HG03135 (cell line): ENCODE measurements at regions not wholly inside any gene's neighbourhood (a gene's known extent, or its start where the extent isn't known, plus 50 kb on each side); places are given as distances from the start of the nearest gene placed in this dataset.
"Not testable (repeated sequence)": the region's sequence is repeated elsewhere in the genome, so short reads cannot be mapped to it uniquely, and the experiment has no call there.

Experiments
- ATAC-seq: cut with Tn5 transposase; IDR thresholded peaks from one replicate; pipeline ENCODE4 v1.9.1; 2021; ENCODE audit warnings: mild to moderate bottlenecking, moderate library complexity; ENCODE audit not compliant: unreplicated experiment

DNA sequence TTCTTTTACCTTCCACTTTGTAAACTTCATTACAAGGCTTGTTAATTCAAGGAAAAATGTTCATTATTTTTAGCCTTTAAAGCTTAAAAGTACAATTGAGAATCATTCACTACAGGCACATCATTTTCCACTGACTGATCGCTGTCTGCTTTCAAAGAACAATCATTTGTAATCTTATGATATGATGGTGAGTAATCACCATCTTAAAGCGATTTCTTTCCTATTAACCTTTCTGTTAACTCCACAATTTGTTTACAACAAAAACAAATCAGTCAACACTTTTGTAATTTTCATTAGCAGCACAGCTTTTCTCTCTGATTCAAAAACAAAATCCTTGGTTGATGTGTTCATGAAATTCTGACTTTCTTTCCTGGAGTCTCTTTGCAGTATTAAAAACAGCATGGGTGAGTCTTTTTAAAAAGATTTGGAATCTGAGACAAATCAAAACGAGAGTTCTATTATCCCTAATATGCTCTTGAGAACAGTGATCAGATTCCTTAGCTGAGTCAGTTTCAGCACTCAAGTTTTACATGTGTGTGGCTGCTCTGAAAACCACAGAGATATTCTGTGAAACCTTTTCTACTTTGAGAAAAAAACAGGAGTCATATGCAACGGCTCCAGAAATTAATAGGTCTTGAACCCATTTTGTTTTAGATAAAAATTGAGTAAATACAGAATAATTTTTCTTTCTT is 145.8 kb upstream of the TMPRSS15 start:
- ATAC-seq: no peak

DNA sequence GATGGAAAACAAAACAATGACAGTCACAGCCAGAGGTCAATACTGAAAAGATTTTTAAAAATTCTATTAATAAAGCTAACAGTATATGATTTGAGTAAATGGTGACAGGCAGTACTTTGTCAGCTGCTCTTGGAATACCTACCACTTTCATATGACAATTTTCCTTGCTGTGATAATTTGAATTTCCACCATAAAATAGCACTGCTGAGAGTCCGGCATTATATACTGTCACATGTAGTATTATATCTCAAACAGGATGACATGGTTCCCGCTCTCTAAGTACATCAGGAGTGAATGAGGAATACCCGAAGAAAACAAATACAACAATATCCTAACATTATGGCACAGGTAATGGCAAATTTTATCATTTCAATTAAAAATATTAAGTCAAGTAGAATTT is 146.8 kb upstream of the TMPRSS15 start:
- no peak for ATAC-seq

DNA sequence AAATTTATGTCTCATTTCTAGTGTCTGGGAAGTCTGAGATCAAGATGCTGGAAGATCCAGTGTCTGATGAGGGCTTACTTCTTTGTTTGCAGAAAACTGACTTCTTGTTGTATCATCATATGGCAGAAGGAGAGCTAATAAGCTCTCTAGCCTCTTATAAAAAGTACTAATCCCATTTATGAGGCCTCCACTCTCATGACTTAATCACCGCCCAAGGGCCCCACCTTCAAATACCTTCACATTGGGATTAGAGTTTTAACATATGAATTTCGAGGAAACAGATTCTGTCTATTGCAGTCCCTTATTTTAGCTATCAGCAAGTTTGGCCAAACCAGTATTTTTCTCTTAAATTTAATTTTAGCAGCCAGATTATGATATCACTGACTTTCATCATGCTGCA is 150.2 kb upstream of the TMPRSS15 start:
- no peak for ATAC-seq

DNA sequence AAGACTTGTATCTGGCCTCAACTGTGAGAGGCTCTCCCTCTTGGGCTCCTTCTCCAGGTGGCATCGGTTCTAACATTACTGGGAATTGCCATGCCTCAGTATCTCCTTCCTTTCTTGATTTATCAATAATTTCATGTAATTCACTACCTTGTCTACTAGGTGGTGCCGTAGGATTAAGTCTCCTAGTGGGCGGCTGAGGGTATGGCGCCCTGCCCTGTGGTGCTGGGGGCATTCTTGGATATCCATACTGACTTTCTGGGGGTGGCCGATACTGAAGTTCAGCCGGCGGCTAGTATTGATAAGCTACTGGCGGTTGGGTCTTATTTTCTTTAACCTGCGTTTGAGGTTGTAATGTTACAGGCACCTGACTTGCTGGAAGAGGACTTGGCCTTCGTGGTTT is 164.2 kb upstream of the TMPRSS15 start:
- ATAC-seq: not testable (repeated sequence)

DNA sequence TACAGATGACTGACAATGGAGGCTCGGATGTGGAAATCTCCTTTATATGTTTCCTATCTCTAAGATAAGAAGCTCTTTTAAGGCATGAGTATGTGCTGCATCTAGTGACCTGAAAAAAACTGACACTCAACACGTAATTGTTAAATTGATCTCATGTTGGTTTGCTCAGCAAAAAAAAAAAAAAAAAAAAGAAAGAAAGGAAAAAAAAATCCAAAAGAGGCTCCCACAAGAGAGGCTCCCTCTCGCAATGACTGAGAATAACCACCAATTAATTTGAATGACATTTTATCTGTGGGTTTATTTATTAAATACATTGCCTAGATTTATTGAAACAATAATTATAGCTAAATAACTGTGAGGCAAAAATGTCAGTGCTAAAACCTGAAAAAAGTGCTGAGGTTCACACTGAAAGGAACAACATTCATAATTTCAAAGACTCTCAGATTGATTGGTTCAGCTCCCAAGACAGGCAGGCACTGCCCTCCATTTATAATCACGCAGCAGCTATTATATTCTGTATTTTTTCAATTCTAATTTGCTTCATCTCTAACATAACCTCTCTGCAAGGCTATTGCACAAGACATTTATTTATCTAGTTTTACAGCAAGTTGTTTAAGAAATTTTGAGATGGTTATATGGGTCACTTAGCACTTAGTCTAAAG is 184.5 kb upstream of the TMPRSS15 start:
- ATAC-seq: no peak

DNA sequence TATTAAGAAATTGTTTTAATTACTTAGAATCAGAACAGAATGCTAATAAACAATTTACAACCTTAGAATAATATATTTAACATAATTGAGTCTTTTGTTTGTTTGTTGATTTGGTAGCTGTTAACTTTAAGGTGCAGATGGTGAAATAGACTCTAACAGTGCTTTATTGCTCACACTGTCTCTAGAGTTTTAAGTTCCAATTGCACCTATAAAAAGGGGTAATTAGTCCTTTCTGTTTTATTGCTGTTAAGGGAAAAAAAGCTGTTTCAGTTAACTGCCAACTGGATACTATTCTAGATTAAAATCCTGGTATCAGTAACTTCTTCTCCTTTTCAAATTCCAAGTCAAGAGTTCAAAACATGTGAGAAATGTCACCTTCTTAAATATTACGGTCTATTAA is 197.6 kb upstream of the TMPRSS15 start:
- no peak for ATAC-seq

DNA sequence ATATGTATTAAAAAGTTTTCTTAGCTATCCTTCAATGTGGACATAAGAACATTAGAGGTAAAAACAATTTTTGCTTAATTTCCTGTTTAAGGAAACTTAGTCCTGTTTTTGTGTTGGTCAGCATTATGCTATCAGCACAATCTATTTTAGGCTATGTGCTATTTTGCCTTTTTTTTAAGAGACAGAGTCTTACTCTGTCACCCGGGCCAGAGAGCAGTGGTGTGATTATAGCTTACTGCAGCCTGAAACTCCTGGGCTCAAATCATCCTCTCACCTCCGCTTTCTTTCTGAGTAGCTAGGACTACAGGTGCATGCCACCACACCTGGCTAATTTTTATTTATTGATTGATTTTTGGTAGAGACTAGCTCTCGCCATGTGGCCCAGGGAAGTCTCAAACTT is 199.1 kb upstream of the TMPRSS15 start:
- no peak for ATAC-seq

DNA sequence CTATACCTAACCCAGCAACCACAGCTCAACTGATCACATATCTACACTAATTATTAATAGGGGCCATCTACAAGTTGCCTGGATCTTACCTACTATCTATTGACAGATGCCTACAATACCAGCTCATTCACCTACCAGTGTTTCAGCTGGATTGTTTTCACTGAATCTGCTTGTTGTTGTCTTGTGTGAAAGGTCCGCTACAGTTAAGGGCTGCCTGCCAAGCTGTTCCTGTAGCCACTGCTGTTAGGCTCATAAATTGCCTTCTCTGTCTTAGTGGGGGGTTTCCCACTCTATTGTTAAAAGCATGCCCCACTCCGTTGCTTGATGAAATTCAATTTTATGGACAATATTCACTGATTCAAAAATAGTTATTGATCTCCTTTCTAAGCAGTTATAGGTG is 199.7 kb upstream of the TMPRSS15 start:
- no peak for ATAC-seq

DNA sequence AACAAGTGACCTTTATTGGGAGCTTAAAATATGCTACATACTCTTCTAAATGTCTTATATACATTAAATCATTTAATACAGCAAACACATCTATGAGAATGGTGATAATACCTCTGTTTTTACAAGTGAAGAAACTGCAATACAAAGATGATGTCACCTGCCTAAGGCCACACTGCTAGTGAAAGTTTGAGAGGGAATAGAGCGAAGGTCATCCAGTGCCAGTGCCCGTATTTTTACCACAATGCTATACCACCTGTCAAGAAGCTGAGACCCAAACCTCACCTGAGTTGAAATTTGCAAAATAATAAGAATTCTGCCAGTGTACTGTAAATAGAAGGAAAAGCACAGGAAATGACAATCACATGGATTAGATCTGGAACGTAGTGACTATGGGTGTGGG is 200.4 kb upstream of the TMPRSS15 start:
- ATAC-seq: no peak

DNA sequence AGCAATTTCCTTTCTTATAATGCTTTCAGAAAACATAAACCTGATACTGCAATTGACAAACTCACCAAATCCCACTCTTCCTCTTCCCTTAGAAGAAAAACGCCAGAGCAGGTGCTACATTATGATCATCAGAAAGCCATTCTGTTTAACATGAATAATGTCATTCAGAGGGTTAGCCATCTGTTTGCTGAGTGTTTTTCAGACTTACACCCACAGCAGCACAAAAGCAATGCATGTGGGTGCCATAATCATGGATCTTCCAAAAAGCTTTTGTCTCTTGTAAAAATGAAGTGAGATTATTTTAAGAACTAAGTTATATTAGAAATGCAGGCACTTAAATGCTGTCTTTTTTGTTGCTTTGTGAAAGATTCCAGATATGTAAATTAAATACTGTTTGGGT is 204.6 kb upstream of the TMPRSS15 start:
- no peak for ATAC-seq

DNA sequence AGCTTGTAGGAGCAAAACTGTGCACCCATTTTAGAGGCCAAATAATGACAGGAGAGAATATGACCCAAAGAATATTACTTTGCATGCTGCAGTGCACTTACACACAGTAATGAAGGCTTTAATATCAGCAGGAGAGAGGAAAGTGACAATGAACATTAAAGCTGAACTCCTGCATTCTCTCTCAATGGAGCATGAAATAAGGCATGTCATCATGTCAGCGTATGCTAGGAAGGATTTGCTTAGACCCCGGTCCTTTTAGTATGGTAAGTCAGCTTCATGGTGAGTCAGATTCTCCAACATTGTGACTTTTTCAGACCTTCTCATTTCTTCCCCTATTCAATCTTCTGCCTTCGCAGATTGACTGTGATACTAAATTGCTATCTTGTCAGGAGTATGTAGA is 210.7 kb upstream of the TMPRSS15 start:
- no peak for ATAC-seq

DNA sequence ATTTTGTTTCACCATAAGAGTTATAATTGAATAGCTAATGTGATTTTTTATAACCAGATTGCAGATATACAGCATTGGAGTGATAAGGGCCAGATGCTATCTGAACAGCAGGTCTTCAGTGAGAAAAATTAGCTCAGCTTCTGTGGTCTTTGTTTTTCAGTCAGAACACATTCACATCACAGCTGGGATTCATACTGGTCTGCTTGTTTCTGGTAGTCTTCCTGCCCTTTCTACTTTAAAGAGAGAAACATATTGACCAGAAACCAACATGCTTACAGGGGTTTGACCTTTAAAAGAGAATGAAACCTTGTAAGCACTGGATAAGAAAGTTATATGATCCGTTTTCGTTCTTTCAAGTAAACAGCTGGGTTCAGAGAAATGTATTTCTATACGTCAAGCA is 213.7 kb upstream of the TMPRSS15 start:
- ATAC-seq: no peak

DNA sequence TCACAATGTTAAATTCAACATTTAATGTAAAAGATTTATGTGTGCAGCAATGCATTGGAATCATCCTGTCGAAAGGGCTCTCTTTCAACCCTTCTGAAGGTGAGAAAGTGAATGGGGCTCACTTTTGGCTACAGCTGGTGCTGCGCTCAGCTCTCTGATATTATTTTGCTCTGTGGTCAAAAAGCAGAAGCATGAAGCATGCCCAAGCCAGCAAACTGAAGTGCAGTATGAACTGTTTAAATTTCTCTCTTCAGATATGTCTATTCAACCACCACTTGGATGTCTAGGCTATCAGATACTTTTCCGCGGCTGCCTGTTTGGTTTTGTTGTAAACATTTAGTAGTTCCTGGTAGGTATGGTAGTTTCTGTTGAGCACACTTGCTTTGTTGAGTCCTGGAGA is 216.9 kb upstream of the TMPRSS15 start:
- ATAC-seq: no peak

DNA sequence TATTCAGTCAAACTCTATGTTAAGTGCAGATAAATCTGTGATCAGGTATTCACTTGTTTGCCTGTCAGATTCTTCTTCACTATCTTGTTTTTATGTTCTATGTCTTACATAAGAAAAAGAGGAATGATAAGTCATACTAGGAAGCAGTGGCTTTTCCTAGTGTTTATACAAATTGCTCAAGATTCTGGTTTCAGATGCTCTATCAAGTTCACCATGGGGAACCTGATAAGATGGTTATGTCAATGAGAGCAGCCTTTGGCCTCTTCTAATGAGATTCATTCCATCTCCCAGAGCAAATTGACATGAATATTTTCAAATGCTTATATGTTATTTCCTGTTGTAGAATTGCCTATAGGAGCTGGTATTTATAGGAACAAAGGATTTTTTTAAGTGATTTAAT is 218.8 kb upstream of the TMPRSS15 start:
- ATAC-seq: no peak

DNA sequence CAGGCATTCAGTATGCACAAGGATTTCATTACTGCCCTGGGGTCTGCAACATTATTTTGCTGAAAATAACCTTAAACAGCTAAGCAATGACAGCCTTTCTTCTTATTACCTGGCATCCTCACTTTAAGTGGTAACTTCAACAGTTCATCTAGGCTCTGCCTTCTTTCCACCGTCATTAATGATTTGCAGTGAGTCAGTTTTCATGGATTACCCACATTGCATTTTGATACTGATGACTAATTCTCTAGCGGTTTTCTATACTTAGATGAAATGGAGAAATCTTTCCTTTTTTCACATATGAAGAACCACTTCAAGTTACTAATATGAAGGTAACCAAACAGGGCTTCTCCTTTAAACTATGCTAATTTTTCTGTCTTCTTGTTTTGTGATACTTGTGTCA is 226.9 kb upstream of the TMPRSS15 start:
- no peak for ATAC-seq

DNA sequence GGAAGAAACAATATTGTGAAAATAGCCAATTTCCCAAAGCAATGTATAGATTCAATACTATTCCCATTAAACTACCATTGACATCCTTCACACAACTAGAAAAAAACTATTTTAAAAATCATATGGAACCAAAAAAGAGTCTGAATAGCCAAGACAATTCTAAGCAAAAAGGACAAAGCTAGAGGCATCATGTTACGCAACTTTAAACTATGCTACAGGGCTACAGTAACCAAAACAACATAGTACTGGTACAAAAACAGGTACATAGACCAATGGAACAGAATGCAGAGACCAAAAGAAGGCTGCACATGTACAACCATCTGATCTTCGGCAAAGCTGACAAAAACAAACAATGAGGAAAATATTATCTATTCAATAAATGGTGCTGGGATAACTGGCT is 233.3 kb upstream of the TMPRSS15 start:
- no peak for ATAC-seq

DNA sequence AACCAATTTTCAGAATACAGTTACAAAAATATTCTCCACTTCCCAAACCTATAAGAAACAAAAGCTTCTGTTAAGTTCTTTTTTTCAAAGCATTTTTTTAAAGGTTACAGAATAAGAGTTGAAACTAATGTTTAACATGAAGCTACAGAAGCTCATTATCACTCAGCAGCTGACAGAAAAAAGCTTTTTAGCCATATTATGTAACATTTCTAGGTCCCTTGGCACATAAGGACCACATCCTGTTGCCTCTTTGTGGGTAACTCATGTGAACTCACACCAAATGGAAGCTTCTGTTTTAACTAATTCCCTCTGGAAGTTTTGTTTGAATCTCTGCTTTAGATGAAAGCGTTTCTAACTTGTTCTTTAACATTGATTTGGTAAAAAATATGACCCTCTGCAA is 242.5 kb upstream of the TMPRSS15 start:
- no peak for ATAC-seq

DNA sequence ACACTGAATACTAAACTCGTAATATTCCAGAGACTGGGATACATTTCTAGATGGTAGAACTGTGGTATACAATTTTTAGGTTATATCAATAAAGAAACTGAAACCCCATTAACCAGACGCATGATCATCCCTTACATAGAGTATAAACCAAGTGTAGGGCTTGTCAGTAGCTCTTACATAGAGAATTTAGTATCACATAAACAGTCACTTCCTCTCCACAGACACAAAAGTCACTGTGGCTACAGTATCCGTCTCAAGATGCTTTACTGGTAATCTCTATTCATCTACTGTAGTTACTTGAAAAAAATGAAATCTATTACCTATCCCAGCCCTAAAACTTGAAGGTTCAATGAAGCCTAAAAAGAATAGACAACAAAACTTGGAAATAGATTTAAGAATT is 252.3 kb upstream of the TMPRSS15 start:
- no peak for ATAC-seq

DNA sequence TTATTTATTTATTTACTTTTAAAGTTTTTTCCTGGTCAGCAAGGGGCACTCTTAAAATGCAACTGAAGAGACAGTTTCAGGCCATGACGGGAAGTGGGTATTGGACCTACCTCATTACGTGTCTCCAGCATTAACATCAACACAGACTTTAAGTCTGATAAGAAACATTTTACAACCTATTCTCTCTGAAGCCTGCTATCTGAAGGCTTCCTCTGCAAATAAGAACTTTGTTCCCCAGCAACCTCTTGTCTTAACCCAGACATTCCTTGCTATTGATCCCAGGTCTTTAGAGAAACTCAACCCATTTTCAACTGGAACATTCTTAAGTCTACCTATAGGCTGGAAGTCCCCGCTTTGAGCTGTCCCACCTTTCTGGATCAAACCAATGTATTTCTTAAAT is 258.3 kb upstream of the TMPRSS15 start:
- no peak for ATAC-seq

DNA sequence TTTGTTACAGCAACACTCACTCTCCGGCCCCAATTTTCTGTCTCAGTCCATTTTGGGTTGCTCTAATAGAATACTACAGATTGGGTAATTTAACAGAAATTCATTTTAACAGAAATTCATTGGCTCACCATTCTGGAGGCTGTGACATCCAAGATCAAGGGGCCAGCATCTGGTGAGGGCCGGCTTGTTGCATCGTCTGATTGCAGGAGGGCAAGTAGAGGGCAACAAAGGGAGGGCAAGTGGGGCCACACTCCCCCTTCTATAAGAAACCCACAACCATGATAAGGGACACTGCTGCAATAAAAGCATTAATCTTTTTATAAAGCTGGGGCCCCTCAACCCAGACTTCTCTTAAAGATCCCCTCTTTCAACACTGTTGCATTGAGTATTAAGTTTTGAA is 260.1 kb upstream of the TMPRSS15 start:
- no peak for ATAC-seq

DNA sequence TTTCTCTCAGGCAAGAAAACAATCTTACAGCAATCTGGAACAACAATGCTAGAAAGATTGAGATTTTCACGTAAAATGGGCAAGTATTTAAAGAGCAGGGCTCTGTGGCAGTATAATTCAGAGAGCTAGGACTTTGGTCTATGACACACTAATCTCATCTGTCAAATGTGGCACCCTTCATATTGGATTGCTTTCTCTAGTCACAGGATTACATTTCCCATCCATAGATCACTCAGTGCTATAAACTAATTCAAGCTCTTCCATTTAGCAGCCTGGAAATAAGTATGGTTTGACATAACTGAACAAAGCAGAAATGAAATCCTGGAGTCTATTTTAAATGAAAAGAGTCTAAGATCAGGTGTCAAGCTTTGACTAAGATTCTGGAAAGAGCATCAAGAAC is 263.1 kb upstream of the TMPRSS15 start:
- no peak for ATAC-seq

DNA sequence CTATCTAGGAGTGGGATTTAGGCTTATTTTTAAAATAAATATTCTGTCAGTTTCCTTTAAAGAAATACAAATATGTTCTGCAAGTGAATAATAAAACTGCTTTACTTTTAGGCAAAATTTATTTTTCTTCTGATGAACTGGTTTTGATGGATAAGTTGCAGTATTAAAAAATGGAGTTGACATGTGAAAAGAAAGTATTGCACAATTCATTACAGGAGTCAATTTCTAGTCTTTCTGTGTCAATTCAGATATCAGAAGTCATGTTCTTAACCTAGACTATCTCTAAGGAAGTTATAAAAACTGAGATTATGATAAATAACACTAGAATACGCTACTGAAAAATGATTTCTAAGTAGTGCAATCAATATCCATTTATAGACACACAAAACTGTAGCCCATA is 270.2 kb upstream of the TMPRSS15 start:
- ATAC-seq: no peak

DNA sequence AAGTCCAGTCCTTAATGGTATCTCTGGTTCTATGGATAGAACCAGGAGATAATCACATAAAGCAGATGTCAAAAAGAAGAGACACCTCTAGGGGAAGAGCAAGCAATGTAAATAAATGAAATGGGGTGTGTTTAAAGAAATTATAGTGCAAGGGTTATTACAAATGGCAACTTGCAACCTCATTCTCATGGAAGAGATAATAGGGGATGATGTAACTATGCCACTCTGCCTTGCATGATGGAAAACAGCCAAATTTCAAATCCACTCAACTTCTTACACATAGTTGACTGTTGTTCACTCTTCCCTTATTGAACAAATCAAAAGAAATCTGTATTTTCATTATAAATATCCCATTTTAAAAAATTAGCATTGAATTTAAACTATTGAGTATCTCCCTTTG is 274.0 kb upstream of the TMPRSS15 start:
- ATAC-seq: no peak
